KMS-11 (cell line): ENCODE measurements at regions not wholly inside any gene's neighbourhood (a gene's known extent, or its start where the extent isn't known, plus 50 kb on each side); places are given as distances from the start of the nearest gene placed in this dataset.
"Not testable (repeated sequence)": the region's sequence is repeated elsewhere in the genome, so short reads cannot be mapped to it uniquely, and the experiment has no call there.

Experiments used
- H2AFZ ChIP-seq: fragments of 200-600 bp; sonication (generic); 2 replicates; pipeline ENCODE4 v1.6.1; 2016; ENCODE audit warnings: antibody characterized with exemption, mixed run types, low read depth
- H3K27ac ChIP-seq: fragments of 200-600 bp; sonication (generic); 2 replicates; pipeline ENCODE4 v1.6.1; 2016; ENCODE audit warnings: mild to moderate bottlenecking, mixed run types
- H3K27me3 ChIP-seq: fragments of 200-600 bp; sonication (generic); 2 replicates; pipeline ENCODE4 v1.6.1; 2017; ENCODE audit warnings: mild to moderate bottlenecking, low read depth, mixed run types, moderate library complexity; ENCODE audit not compliant: insufficient read depth
- H3K36me3 ChIP-seq: fragments of 200-600 bp; sonication (generic); 2 replicates; pipeline ENCODE4 v1.6.1; 2017; ENCODE audit warnings: mild to moderate bottlenecking, mixed run types; ENCODE audit not compliant: insufficient read depth
- H3K4me1 ChIP-seq: fragments of 200-600 bp; sonication (generic); 2 replicates; pipeline ENCODE4 v1.6.1; 2016; ENCODE audit warnings: mild to moderate bottlenecking, low read depth, mixed run types; ENCODE audit not compliant: poor library complexity, severe bottlenecking
- H3K4me2 ChIP-seq: fragments of 200-600 bp; sonication (generic); 2 replicates; pipeline ENCODE4 v1.7.0; 2016; ENCODE audit warnings: mild to moderate bottlenecking, mixed run types
- H3K4me3 ChIP-seq: fragments of 200-600 bp; sonication (generic); IDR thresholded peaks from 2 replicates; pipeline ENCODE4 v1.6.1; 2017; ENCODE audit warnings: low read depth, low read length, mixed read lengths; ENCODE audit not compliant: insufficient read depth
- H3K79me2 ChIP-seq: fragments of 200-600 bp; sonication (generic); 2 replicates; pipeline ENCODE4 v1.6.1; 2016; ENCODE audit warnings: low read depth, mixed run types; ENCODE audit not compliant: insufficient read depth
- H3K9ac ChIP-seq: fragments of 200-600 bp; sonication (generic); 2 replicates; pipeline ENCODE4 v1.6.1; 2016; ENCODE audit warnings: mild to moderate bottlenecking, mixed run types
- H4K20me1 ChIP-seq: fragments of 200-600 bp; sonication (generic); 2 replicates; pipeline ENCODE4 v1.6.1; 2016; ENCODE audit warnings: mild to moderate bottlenecking, mixed run types; ENCODE audit not compliant: insufficient read depth
- CTCF ChIP-seq: fragments of 200-600 bp; sonication (generic); conservative IDR thresholded peaks from 2 replicates; pipeline ENCODE4 v1.6.1; 2017; ENCODE audit warnings: low read depth, mild to moderate bottlenecking, antibody characterized with exemption, low read length, moderate library complexity, mixed read lengths

GRCh38 chr11:38927993-38928392 lies 2330.0 kb upstream of the RAG2 start:
- no peak overlapping the region for H3K4me3 ChIP-seq
- no peak for TF ChIP-seq CTCF
- H3K79me2 ChIP-seq, result no peaks in the 10 kb centered on the region
- H3K27ac ChIP-seq, result no peak overlapping the region
- no peak overlapping the region for H2AFZ ChIP-seq
- no peak overlapping the region for H3K4me2 ChIP-seq
- no peaks in the 10 kb centered on the region for H3K4me1 ChIP-seq
- no peaks in the 10 kb centered on the region for H3K36me3 ChIP-seq
- no peak overlapping the region for H3K9ac ChIP-seq
- no peaks in the 10 kb centered on the region for H4K20me1 ChIP-seq
- no peaks in the 10 kb centered on the region for H3K27me3 ChIP-seq

GRCh38 chr11:38924644-38925043 lies 2326.6 kb upstream of the RAG2 start:
- H2AFZ ChIP-seq, result no peak overlapping the region
- no peak overlapping the region for H3K9ac ChIP-seq
- no peaks in the 10 kb centered on the region for H3K36me3 ChIP-seq
- H4K20me1 ChIP-seq, result no peaks in the 10 kb centered on the region
- no peak overlapping the region for H3K4me2 ChIP-seq
- no peaks in the 10 kb centered on the region for H3K4me1 ChIP-seq
- no peaks in the 10 kb centered on the region for H3K27me3 ChIP-seq
- H3K79me2 ChIP-seq, result no peaks in the 10 kb centered on the region
- TF ChIP-seq CTCF, result no peak
- H3K27ac ChIP-seq, result no peak overlapping the region
- no peak overlapping the region for H3K4me3 ChIP-seq

GRCh38 chr11:38900211-38900610 lies 2302.2 kb upstream of the RAG2 start:
- TF ChIP-seq CTCF, result no peak
- Histone ChIP-seq H3K27ac (no peak overlapping the region), H3K36me3 (no peaks in the 10 kb centered on the region)

GRCh38 chr11:38894201-38894600 lies 2296.2 kb upstream of the RAG2 start:
- H3K4me1 ChIP-seq, H3K36me3 ChIP-seq, H4K20me1 ChIP-seq, H3K4me3 ChIP-seq, H3K79me2 ChIP-seq, H3K27me3 ChIP-seq, H3K27ac ChIP-seq, H2AFZ ChIP-seq, H3K4me2 ChIP-seq, H3K9ac ChIP-seq: not testable (repeated sequence)

More at GRCh38 chr11:38900211-38900610, 2302.2 kb upstream of the RAG2 start:
- H3K4me3 ChIP-seq, result no peak overlapping the region
- H3K9ac ChIP-seq, result no peak overlapping the region
- no peaks in the 10 kb centered on the region for H3K4me1 ChIP-seq
- no peak overlapping the region for H3K4me2 ChIP-seq
- H4K20me1 ChIP-seq, result no peaks in the 10 kb centered on the region
- no peaks in the 10 kb centered on the region for H3K27me3 ChIP-seq
- H2AFZ ChIP-seq, result no peak overlapping the region
- H3K79me2 ChIP-seq, result no peaks in the 10 kb centered on the region

- no peak for TF ChIP-seq CTCF
- Histone ChIP-seq H3K4me1 (no peaks in the 10 kb centered on the region), H3K27ac (no peak overlapping the region), H3K9ac (no peak overlapping the region), H3K4me3 (no peak overlapping the region), H3K36me3 (no peaks in the 10 kb centered on the region), H3K4me2 (no peak overlapping the region), H3K79me2 (no peaks in the 10 kb centered on the region), H3K27me3 (no peaks in the 10 kb centered on the region), H2AFZ (no peak overlapping the region), H4K20me1 (no peaks in the 10 kb centered on the region)
These were observed 2286.3 kb upstream of the RAG2 start for GRCh38 chr11:38884145-38884865.
